A673 (cell line): ENCODE measurements at regions not wholly inside any gene's neighbourhood (a gene's known extent, or its start where the extent isn't known, plus 50 kb on each side); places are given as distances from the start of the nearest gene placed in this dataset.

Experiments
- BruUV-seq: library from RNA; stranded (reverse); fragments of 400-500 nt; replicated peaks from 2 replicates; lab custom pipeline; 2021; lab: Mats Ljungman, UMichigan
- CTCF ChIA-PET: fragments of 300-600 bp; sonication (Branson Sonifier 250); formaldehyde crosslinking; loops from one replicate; lab custom pipeline; 2022; ENCODE audit warnings: antibody characterized with exemption; lab: Charles Lee
- POLR2A ChIA-PET: fragments of 300-600 bp; sonication (Branson Sonifier 250); formaldehyde crosslinking; loops from one replicate; lab custom pipeline; 2022; ENCODE audit warnings: antibody characterized with exemption; ENCODE audit not compliant: low non-redundant PET; lab: Charles Lee
- DNase-seq: peaks from one replicate; pipeline ENCODE4 v3.0.0-alpha.2; 2015; ENCODE audit warnings: low spot score
- H3K27ac ChIP-seq: fragments of 200-600 bp; sonication (generic); 2 replicates; pipeline ENCODE4 v1.5.1; 2016; ENCODE audit warnings: mixed run types, low read depth, mild to moderate bottlenecking, mixed read lengths, antibody characterized with exemption, low read length; ENCODE audit not compliant: poor library complexity, severe bottlenecking
- H3K27me3 ChIP-seq: fragments of 200-600 bp; sonication (generic); replicated peaks from 2 replicates; pipeline ENCODE4 v1.6.1; 2017; ENCODE audit warnings: mixed run types, low read depth, mild to moderate bottlenecking, mixed read lengths, antibody characterized with exemption, low read length; ENCODE audit not compliant: insufficient read depth, poor library complexity
- H3K36me3 ChIP-seq: fragments of 200-600 bp; sonication (generic); 2 replicates; pipeline ENCODE4 v1.6.1; 2016; ENCODE audit warnings: mixed run types, mild to moderate bottlenecking, mixed read lengths, antibody characterized with exemption, low read length; ENCODE audit not compliant: insufficient read depth, poor library complexity, severe bottlenecking
- H3K4me1 ChIP-seq: fragments of 200-600 bp; sonication (generic); 2 replicates; pipeline ENCODE4 v1.6.1; 2017; ENCODE audit warnings: mixed run types, mild to moderate bottlenecking, mixed read lengths, antibody characterized with exemption, low read length; ENCODE audit not compliant: insufficient read depth, poor library complexity, severe bottlenecking
- H3K4me3 ChIP-seq: fragments of 200-600 bp; sonication (generic); 2 replicates; pipeline ENCODE4 v1.5.1; 2016; ENCODE audit warnings: low read depth, mixed run types, mild to moderate bottlenecking, mixed read lengths, low read length; ENCODE audit not compliant: poor library complexity, severe bottlenecking
- H3K9me3 ChIP-seq: fragments of 200-600 bp; sonication (generic); 2 replicates; pipeline ENCODE4 v1.6.1; 2016; ENCODE audit warnings: mixed run types, low read depth, mild to moderate bottlenecking, mixed read lengths, antibody characterized with exemption, low read length; ENCODE audit not compliant: poor library complexity, severe bottlenecking
- EZH2 ChIP-seq: fragments of 200-600 bp; sonication (generic); IDR thresholded peaks from 2 replicates; pipeline ENCODE4 v1.6.1; 2017; ENCODE audit warnings: borderline replicate concordance, low read depth, mild to moderate bottlenecking, mixed read lengths, antibody characterized with exemption, low read length; ENCODE audit not compliant: poor library complexity, severe bottlenecking
- intact Hi-C: fragments of 100-400 bp; cut with micrococcal nuclease; formaldehyde crosslinking; loops from one replicate; pipeline ENCODE4 v1.10.0; 2022; ENCODE audit not compliant: unreplicated experiment
- TF ChIP-seq, protein P1 (sequence below): fragments of 300-800, 200-600 bp; sonication (generic); conservative IDR thresholded peaks from 2 replicates; pipeline ENCODE4 v1.5.1; 2017; ENCODE audit warnings: low read depth, mild to moderate bottlenecking, antibody characterized with exemption, low read length, moderate library complexity, mixed read lengths

DNA sequence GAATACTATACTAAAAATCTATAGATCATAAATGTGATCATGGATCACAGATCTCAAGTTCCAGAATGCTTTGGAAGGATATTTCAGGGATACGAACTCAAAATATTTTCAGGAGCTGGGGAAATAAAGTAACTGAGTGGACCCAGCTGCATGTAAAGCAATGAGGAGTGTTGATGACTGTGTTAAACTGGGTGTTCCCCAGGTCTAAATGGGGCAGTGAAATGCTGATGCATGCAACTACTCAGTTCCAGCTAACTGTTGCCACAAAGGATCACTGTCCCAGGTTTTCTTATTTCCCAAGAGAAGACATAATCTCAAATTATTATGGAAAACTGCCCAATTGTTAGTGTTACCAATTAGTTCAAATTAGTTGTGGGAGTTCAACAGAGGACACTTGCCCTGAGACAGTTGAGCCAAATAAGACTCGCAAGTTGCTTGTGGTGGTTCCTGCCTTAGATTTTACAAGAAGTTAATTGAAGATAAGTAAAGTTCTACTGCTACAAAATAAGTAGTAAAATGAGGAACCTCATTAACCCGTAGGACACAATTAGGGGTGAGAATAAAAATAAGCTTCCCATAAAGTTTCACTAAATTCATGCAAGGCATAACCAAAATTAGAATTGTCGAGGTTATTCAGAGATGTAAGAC lies 66.3 kb upstream of the IL12A start:
- intact Hi-C loops, result no loop called here
- DNase-seq, result no peak
- H3K27ac ChIP-seq, result no peak overlapping the region
- POLR2A ChIA-PET, result no interaction called here
- TF ChIP-seq, protein P1, sequence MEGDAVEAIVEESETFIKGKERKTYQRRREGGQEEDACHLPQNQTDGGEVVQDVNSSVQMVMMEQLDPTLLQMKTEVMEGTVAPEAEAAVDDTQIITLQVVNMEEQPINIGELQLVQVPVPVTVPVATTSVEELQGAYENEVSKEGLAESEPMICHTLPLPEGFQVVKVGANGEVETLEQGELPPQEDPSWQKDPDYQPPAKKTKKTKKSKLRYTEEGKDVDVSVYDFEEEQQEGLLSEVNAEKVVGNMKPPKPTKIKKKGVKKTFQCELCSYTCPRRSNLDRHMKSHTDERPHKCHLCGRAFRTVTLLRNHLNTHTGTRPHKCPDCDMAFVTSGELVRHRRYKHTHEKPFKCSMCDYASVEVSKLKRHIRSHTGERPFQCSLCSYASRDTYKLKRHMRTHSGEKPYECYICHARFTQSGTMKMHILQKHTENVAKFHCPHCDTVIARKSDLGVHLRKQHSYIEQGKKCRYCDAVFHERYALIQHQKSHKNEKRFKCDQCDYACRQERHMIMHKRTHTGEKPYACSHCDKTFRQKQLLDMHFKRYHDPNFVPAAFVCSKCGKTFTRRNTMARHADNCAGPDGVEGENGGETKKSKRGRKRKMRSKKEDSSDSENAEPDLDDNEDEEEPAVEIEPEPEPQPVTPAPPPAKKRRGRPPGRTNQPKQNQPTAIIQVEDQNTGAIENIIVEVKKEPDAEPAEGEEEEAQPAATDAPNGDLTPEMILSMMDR, result no peak
- no peak for TF ChIP-seq EZH2
- no peaks in the 10 kb centered on the region for H3K4me1 ChIP-seq
- no TSS peak for BruUV-seq
- no peaks in the 10 kb centered on the region for H3K9me3 ChIP-seq
- H3K27me3 ChIP-seq, result no peaks in the 10 kb centered on the region
- H3K36me3 ChIP-seq, result no peaks in the 10 kb centered on the region
- H3K4me3 ChIP-seq, result no peak overlapping the region
- CTCF ChIA-PET, result no interaction called here

DNA sequence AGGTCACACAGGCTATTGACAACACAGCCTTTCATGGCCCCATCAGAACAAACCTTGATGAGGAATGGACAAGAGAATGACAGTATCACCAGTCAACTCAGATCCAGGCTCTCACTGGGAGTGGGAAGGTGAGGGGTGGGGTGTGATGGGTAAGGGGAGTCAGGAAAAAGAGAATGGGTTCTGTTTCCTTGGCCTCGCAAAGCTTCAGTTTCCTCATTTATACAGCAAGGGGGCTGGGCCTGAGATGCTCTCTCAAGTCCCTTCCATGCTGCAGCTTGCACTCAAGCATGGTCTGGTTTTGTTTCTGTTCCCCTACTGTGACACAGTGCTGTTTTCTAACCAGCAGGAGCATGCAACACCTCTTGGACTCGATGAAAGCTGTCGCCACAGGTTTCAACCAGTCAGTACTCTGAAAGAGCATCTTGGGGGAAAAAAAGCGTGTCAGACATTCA lies 65.7 kb upstream of the IL12A start:
- Histone ChIP-seq H3K36me3 (no peaks in the 10 kb centered on the region), H3K27me3 (no peaks in the 10 kb centered on the region), H3K9me3 (no peaks in the 10 kb centered on the region), H3K27ac (no peak overlapping the region), H3K4me3 (no peak overlapping the region), H3K4me1 (no peaks in the 10 kb centered on the region)
- intact Hi-C loops, result no loop called here
- CTCF ChIA-PET, result no interaction called here
- TF ChIP-seq EZH2, result no peak
- TF ChIP-seq, protein P1, result no peak
- no peak for DNase-seq
- POLR2A ChIA-PET, result no interaction called here
- BruUV-seq, result no TSS peak

DNA sequence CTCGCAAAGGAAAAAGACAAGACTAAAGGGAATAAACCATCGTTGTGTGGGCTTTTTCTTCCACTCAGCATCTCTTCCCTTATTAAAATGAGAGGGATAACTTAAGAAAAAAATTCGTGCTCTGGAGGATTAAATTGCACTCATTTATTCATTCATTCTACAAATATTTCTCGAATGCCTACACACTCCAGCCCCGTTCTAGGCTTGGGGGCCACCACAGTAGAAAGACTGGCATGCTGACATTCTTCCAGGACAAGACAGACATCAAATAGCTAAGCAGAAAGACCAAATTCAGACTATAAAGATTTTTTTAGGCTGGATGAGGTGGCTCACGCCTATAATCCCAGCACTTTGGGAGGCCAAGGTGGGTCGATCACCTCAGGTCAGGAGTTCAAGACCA lies 65.3 kb upstream of the IL12A start:
- BruUV-seq, result no TSS peak
- Histone ChIP-seq H3K27ac (no peak overlapping the region), H3K27me3 (no peaks in the 10 kb centered on the region), H3K4me3 (no peak overlapping the region), H3K4me1 (no peaks in the 10 kb centered on the region), H3K9me3 (no peaks in the 10 kb centered on the region), H3K36me3 (no peaks in the 10 kb centered on the region)
- TF ChIP-seq, protein P1, result no peak
- TF ChIP-seq EZH2, result no peak
- ChIA-PET POLR2A (no interaction called here), CTCF (no interaction called here)
- intact Hi-C loops, result no loop called here
- no peak for DNase-seq
